ENCODE measurements at regions not wholly inside any gene's neighbourhood (a gene's known extent, or its start where the extent isn't known, plus 50 kb on each side); places are given as distances from the start of the nearest gene placed in this dataset.

DNA sequence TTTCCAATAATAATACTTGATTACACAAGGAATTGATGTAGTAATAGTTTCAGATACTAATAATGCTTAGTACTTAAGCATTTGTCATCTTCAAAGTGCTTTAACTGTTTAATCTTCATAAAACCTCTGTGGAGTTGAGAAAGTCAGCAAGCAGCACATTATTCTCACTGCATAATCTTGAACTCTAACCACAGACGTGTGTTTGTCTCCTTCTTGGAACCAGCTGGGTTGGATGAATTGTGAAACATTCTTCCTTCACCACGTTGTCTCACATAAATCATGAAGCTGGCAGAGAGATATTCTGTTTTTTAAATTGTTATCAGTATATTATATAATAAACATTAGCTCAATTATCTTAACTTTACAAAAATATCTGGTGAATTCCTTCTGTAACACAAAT, 55.1 kb upstream of the LDAH start:
- TF ChIP-seq POLR2AphosphoS5 (IDR thresholded peaks at IDR 0.05; ENCODE audit: low read depth) = no peak
- TF ChIP-seq, protein P1, sequence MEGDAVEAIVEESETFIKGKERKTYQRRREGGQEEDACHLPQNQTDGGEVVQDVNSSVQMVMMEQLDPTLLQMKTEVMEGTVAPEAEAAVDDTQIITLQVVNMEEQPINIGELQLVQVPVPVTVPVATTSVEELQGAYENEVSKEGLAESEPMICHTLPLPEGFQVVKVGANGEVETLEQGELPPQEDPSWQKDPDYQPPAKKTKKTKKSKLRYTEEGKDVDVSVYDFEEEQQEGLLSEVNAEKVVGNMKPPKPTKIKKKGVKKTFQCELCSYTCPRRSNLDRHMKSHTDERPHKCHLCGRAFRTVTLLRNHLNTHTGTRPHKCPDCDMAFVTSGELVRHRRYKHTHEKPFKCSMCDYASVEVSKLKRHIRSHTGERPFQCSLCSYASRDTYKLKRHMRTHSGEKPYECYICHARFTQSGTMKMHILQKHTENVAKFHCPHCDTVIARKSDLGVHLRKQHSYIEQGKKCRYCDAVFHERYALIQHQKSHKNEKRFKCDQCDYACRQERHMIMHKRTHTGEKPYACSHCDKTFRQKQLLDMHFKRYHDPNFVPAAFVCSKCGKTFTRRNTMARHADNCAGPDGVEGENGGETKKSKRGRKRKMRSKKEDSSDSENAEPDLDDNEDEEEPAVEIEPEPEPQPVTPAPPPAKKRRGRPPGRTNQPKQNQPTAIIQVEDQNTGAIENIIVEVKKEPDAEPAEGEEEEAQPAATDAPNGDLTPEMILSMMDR (IDR thresholded peaks at IDR 0.05; ENCODE audit: insufficient read depth, low read length) = no peak

All from HL-60 (cell line).